ENCODE measurements at regions not wholly inside any gene's neighbourhood (a gene's known extent, or its start where the extent isn't known, plus 50 kb on each side); places are given as distances from the start of the nearest gene placed in this dataset.

- no peak overlapping the region for H3K4me3 ChIP-seq (ENCODE audit: low read depth, low read length)
- TF ChIP-seq MYC (IDR thresholded peaks at IDR 0.05; ENCODE audit: low read depth, low read length) = no peak
- TF ChIP-seq CTCF (IDR thresholded peaks at IDR 0.05; ENCODE audit: low read depth, low read length) = no peak
- no peak for TF ChIP-seq POLR2A (IDR thresholded peaks at IDR 0.05; ENCODE audit: extremely low read depth, insufficient read length)
- TF ChIP-seq MAX (IDR thresholded peaks at IDR 0.05; ENCODE audit: low read depth, low read length) = no peak
- DNase-seq (ENCODE audit: low read depth) = no peak
Measured at GRCh38 chr1:29786195-29786594, 549.9 kb downstream of the PTPRU start.

- no peak overlapping the region for H3K4me3 ChIP-seq (ENCODE audit: low read depth, low read length)
- TF ChIP-seq POLR2A (IDR thresholded peaks at IDR 0.05; ENCODE audit: extremely low read depth, insufficient read length) (no peak), MAX (IDR thresholded peaks at IDR 0.05; ENCODE audit: low read depth, low read length) (no peak), MYC (IDR thresholded peaks at IDR 0.05; ENCODE audit: low read depth, low read length) (no peak), CTCF (IDR thresholded peaks at IDR 0.05; ENCODE audit: low read depth, low read length) (no peak)
- DNase-seq (ENCODE audit: low read depth) = no peak
Measured at GRCh38 chr1:29785554-29785953, 549.2 kb downstream of the PTPRU start.

- no peak for TF ChIP-seq POLR2A (IDR thresholded peaks at IDR 0.05; ENCODE audit: extremely low read depth, insufficient read length)
- no peak for TF ChIP-seq MAX (IDR thresholded peaks at IDR 0.05; ENCODE audit: low read depth, low read length)
- no peak for TF ChIP-seq MYC (IDR thresholded peaks at IDR 0.05; ENCODE audit: low read depth, low read length)
- no peak for TF ChIP-seq CTCF (IDR thresholded peaks at IDR 0.05; ENCODE audit: low read depth, low read length)
- no peak overlapping the region for H3K4me3 ChIP-seq (ENCODE audit: low read depth, low read length)
- DNase-seq (ENCODE audit: low read depth) = no peak
Measured at GRCh38 chr1:29785137-29785527, 548.8 kb downstream of the PTPRU start.

- no peak overlapping the region for H3K4me3 ChIP-seq (ENCODE audit: low read depth, low read length)
- no peak for DNase-seq (ENCODE audit: low read depth)
- TF ChIP-seq MYC (IDR thresholded peaks at IDR 0.05; ENCODE audit: low read depth, low read length) (no peak), CTCF (IDR thresholded peaks at IDR 0.05; ENCODE audit: low read depth, low read length) (no peak), POLR2A (IDR thresholded peaks at IDR 0.05; ENCODE audit: extremely low read depth, insufficient read length) (no peak), MAX (IDR thresholded peaks at IDR 0.05; ENCODE audit: low read depth, low read length) (no peak)
Measured at GRCh38 chr1:29784276-29785136, 548.2 kb downstream of the PTPRU start.

GRCh38 chr1:29783508-29784275 is 547.4 kb downstream of the PTPRU start:
- H3K4me3 ChIP-seq (ENCODE audit: low read depth, low read length) = no peak overlapping the region
- no peak for DNase-seq (ENCODE audit: low read depth)
- TF ChIP-seq MYC (IDR thresholded peaks at IDR 0.05; ENCODE audit: low read depth, low read length) = no peak
- TF ChIP-seq MAX (IDR thresholded peaks at IDR 0.05; ENCODE audit: low read depth, low read length) = no peak
- no peak for TF ChIP-seq CTCF (IDR thresholded peaks at IDR 0.05; ENCODE audit: low read depth, low read length)
- TF ChIP-seq POLR2A (IDR thresholded peaks at IDR 0.05; ENCODE audit: extremely low read depth, insufficient read length) = no peak

All from NB4 (cell line).